ENCODE measurements at regions not wholly inside any gene's neighbourhood (a gene's known extent, or its start where the extent isn't known, plus 50 kb on each side); places are given as distances from the start of the nearest gene placed in this dataset.
A peak's percentile ranks its signal among the peaks of the same experiment; 100 is the strongest.

- Histone ChIP-seq H3K27ac (no peak overlapping the region), H3K4me1 (peaks cover 0 to 14% (median 0%) of the 10 kb centered on the region in 9 donors), H3K36me3 (no peaks in the 10 kb centered on the region), H3K27me3 (no peaks in the 10 kb centered on the region), H3K4me3 (no peak overlapping the region), H3K9me3 (no peaks in the 10 kb centered on the region)
- 83 to 88% methylated on average over 7 of the region's 7 CpGs for WGBS, 2 donors
- intact Hi-C loops (cut with DNase I): no loop called here
- TF ChIP-seq, protein P1, sequence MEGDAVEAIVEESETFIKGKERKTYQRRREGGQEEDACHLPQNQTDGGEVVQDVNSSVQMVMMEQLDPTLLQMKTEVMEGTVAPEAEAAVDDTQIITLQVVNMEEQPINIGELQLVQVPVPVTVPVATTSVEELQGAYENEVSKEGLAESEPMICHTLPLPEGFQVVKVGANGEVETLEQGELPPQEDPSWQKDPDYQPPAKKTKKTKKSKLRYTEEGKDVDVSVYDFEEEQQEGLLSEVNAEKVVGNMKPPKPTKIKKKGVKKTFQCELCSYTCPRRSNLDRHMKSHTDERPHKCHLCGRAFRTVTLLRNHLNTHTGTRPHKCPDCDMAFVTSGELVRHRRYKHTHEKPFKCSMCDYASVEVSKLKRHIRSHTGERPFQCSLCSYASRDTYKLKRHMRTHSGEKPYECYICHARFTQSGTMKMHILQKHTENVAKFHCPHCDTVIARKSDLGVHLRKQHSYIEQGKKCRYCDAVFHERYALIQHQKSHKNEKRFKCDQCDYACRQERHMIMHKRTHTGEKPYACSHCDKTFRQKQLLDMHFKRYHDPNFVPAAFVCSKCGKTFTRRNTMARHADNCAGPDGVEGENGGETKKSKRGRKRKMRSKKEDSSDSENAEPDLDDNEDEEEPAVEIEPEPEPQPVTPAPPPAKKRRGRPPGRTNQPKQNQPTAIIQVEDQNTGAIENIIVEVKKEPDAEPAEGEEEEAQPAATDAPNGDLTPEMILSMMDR (IDR thresholded peaks at IDR 0.05): no peak
- peak in 2 of 8 donors; percentile 8 to 23 for ATAC-seq
- no peak for DNase-seq
Observed at GRCh38 chr15:31160297-31160696, 58.8 kb upstream of the TRPM1 start.

DNA sequence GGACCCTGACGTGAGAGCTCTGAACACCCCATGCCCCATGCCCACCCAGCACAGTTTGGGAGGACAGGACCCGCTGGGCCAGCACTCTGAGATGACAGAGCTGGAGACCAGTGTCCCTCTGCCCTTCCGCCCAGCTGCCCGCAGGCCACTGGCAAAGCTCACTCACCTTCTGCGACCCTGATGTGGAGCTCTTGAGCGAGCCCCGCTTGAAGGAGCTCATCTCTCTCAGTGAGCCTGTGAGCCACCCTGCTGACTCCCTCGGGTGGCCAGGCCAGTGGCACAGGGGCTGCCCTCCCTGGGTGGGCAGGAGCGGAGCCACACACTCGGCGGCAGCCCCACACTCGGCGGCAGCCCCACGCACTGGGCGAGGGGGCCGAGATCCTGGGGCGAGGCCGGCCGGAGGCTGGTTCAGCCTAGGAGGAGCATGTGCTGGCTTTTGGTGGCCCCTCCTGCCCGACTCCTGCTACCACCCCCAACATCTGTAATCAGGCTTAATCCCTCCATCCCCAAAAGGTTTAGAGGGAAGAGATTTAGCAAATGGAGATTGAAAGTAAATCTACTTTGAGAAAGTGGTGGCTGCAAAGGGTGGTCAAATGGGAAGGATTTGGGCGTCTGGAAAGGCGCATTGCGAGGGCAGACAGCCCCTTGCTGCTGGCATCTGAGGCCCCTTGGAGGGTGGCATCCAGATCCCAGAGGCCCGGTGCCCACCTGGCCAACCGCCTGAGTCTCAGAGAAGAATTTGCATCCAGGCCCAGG is 59.4 kb upstream of the TRPM1 start:
- H3K4me3 ChIP-seq: no peak overlapping the region
- no peaks in the 10 kb centered on the region for H3K36me3 ChIP-seq
- TF ChIP-seq, protein P1 (IDR thresholded peaks at IDR 0.05): no peak
- WGBS, 2 donors: 88 to 94% methylated on average over 25 of the region's 25 CpGs
- ATAC-seq: no peak
- H3K27me3 ChIP-seq: no peaks in the 10 kb centered on the region
- intact Hi-C loops (cut with DNase I): no loop called here
- no peak for DNase-seq
- no peak overlapping the region for H3K27ac ChIP-seq
- peaks cover 0 to 14% (median 0%) of the 10 kb centered on the region in 9 donors for H3K4me1 ChIP-seq
- no peaks in the 10 kb centered on the region for H3K9me3 ChIP-seq

- Histone ChIP-seq H3K9me3 (no peaks in the 10 kb centered on the region), H3K36me3 (no peaks in the 10 kb centered on the region), H3K4me3 (no peak overlapping the region), H3K27me3 (no peaks in the 10 kb centered on the region), H3K4me1 (peaks cover 0 to 14% (median 0%) of the 10 kb centered on the region in 9 donors), H3K27ac (no peak overlapping the region)
- 84 to 86% methylated on average over 7 of the region's 7 CpGs for WGBS, 2 donors
- DNase-seq (no peak), ATAC-seq (no peak)
- TF ChIP-seq, protein P1 (IDR thresholded peaks at IDR 0.05): no peak
- intact Hi-C loops (cut with DNase I): no loop called here
Observed at GRCh38 chr15:31161951-31162350, 60.4 kb upstream of the TRPM1 start.

- H3K27ac ChIP-seq: no peak overlapping the region
- ATAC-seq (no peak), DNase-seq (no peak)
- no peaks in the 10 kb centered on the region for H3K9me3 ChIP-seq
- H3K27me3 ChIP-seq: no peaks in the 10 kb centered on the region
- H3K36me3 ChIP-seq: no peaks in the 10 kb centered on the region
- intact Hi-C loops (cut with DNase I): no loop called here
- H3K4me3 ChIP-seq: no peak overlapping the region
- 85 to 88% methylated on average over 16 of the region's 16 CpGs for WGBS, 2 donors
- H3K4me1 ChIP-seq: peaks cover 0 to 14% (median 0%) of the 10 kb centered on the region in 9 donors
- TF ChIP-seq, protein P1 (IDR thresholded peaks at IDR 0.05): no peak
Observed at GRCh38 chr15:31162721-31163510, 61.4 kb upstream of the TRPM1 start.
